ENCODE measurements at regions not wholly inside any gene's neighbourhood (a gene's known extent, or its start where the extent isn't known, plus 50 kb on each side); places are given as distances from the start of the nearest gene placed in this dataset.

DNA sequence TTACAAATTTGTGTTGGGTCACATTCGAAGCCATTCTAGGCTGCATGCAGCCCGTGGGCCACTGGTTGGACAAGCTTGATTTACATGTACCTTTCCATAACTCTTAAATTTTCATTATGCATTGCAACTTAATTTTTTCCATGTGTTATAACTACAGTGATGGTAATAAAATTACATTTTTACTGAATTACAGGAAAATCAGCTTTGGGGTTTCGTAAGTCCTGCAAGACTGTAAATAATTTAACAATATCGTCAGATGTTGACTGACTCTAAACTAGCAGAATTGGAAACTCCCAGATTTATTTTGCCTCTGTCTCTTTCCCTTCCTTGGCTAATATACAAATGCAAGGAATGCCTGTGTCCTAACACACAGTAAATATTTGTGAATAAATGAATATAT is 88.0 kb upstream of the RAPGEF2 start:
- Histone ChIP-seq H3K27me3 (replicated peaks; ENCODE audit: control insufficient read depth, insufficient read depth, low read length) (no peaks in the 10 kb centered on the region), H3K4me3 (ENCODE audit: low read depth, low read length) (no peak overlapping the region), H3K9me3 (no peaks in the 10 kb centered on the region), H3K36me3 (ENCODE audit: control insufficient read depth, insufficient read depth, low read length) (no peaks in the 10 kb centered on the region), H3K4me1 (no peaks in the 10 kb centered on the region; the same call in 1 of the 2 replicates)
- intact Hi-C loops (cut with micrococcal nuclease; ENCODE audit: unreplicated experiment) = loop anchor here (5.0 kb wide), 1 partner anchor 288 kb away; no protein-coding TSS in a partner anchor
- TF ChIP-seq, protein P1, sequence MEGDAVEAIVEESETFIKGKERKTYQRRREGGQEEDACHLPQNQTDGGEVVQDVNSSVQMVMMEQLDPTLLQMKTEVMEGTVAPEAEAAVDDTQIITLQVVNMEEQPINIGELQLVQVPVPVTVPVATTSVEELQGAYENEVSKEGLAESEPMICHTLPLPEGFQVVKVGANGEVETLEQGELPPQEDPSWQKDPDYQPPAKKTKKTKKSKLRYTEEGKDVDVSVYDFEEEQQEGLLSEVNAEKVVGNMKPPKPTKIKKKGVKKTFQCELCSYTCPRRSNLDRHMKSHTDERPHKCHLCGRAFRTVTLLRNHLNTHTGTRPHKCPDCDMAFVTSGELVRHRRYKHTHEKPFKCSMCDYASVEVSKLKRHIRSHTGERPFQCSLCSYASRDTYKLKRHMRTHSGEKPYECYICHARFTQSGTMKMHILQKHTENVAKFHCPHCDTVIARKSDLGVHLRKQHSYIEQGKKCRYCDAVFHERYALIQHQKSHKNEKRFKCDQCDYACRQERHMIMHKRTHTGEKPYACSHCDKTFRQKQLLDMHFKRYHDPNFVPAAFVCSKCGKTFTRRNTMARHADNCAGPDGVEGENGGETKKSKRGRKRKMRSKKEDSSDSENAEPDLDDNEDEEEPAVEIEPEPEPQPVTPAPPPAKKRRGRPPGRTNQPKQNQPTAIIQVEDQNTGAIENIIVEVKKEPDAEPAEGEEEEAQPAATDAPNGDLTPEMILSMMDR (IDR thresholded peaks at IDR 0.05; ENCODE audit: insufficient read depth in 1 of 2, low read depth in 1 of 2, low read length in 1 of 2, severe bottlenecking in 1 of 2, unreplicated experiment in 1 of 2) = no peak
- Mint-ChIP-seq H3K4me1 (ENCODE audit: low read depth, unreplicated experiment) (peaks cover 6% of the 10 kb centered on the region), H3K27me3 (ENCODE audit: insufficient read depth, unreplicated experiment) (no peaks in the 10 kb centered on the region), H3K9me3 (ENCODE audit: unreplicated experiment) (no peaks in the 10 kb centered on the region), H3K4me3 (ENCODE audit: unreplicated experiment) (no peak overlapping the region), H3K27ac (ENCODE audit: unreplicated experiment) (no peak overlapping the region), H3K36me3 (ENCODE audit: insufficient read depth, unreplicated experiment) (no peaks in the 10 kb centered on the region)
- DNase-seq = no peak
- ChIA-PET CTCF (no interaction called here), POLR2A (no interaction called here)
- no TSS peak for BruUV-seq (replicated peaks)

DNA sequence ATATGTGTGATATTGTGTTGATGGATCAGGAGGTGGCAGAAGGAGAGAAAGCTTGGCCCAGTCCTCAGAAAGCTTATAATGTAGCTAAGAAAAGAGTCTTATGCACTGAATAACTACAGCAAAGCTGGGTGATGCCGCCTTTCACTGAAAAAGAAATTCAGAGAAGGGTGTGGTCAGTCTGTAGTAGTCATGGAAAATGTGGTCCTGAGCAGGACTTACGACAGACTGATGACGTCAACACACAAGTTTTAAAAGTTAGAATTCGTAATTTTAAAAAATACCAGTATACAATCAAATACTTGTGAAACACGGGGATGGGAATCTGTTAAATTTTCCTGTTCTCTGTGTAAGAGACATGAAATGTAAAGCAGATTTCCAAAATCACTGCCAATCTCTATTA is 87.0 kb upstream of the RAPGEF2 start:
- no peaks in the 10 kb centered on the region for H3K9me3 Mint-ChIP-seq (ENCODE audit: unreplicated experiment)
- BruUV-seq (replicated peaks) = no TSS peak
- no peak overlapping the region for H3K27ac Mint-ChIP-seq (ENCODE audit: unreplicated experiment)
- Histone ChIP-seq H3K9me3 (no peaks in the 10 kb centered on the region), H3K4me3 (ENCODE audit: low read depth, low read length) (no peak overlapping the region), H3K36me3 (ENCODE audit: control insufficient read depth, insufficient read depth, low read length) (no peaks in the 10 kb centered on the region), H3K27me3 (replicated peaks; ENCODE audit: control insufficient read depth, insufficient read depth, low read length) (no peaks in the 10 kb centered on the region), H3K4me1 (no peaks in the 10 kb centered on the region; the same call in 1 of the 2 replicates)
- H3K4me3 Mint-ChIP-seq (ENCODE audit: unreplicated experiment) = no peak overlapping the region
- TF ChIP-seq, protein P1 (IDR thresholded peaks at IDR 0.05; ENCODE audit: insufficient read depth in 1 of 2, low read depth in 1 of 2, low read length in 1 of 2, severe bottlenecking in 1 of 2, unreplicated experiment in 1 of 2) = no peak
- H3K36me3 Mint-ChIP-seq (ENCODE audit: insufficient read depth, unreplicated experiment) = no peaks in the 10 kb centered on the region
- no peak for DNase-seq
- intact Hi-C loops (cut with micrococcal nuclease; ENCODE audit: unreplicated experiment) = loop anchor here (1.0 to 5.0 kb wide), 2 partner anchors 159 to 289 kb away; no protein-coding TSS in a partner anchor
- peaks cover 2% of the 10 kb centered on the region for H3K4me1 Mint-ChIP-seq (ENCODE audit: low read depth, unreplicated experiment)
- H3K27me3 Mint-ChIP-seq (ENCODE audit: insufficient read depth, unreplicated experiment) = no peaks in the 10 kb centered on the region
- ChIA-PET POLR2A (no interaction called here), CTCF (interaction anchor here (1.3 kb wide), 1 partner anchor 159 kb away, joined by 7 read pairs; no protein-coding TSS in a partner anchor)

DNA sequence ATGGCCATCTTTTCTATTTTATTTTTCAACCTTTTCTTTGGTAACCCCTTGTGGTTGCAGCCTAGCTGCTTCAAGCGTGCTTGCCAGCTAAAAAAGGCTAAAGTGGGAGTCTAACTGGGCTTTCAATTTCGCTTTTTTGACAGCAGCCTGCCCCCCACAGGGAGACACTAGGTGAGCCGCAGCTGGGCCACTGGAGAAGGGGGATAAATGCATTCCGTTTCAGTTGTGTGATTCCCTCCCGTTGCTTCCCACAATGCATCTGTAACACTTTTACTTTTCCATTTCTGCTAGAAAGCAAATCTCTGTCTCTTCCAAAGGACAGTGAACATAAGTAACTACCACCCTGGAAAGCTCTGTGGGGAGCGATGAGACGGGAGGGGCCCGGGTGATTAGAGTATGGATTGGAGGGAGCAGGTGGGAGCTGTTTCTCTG is 86.3 kb upstream of the RAPGEF2 start:
- H3K27me3 ChIP-seq (replicated peaks; ENCODE audit: control insufficient read depth, insufficient read depth, low read length) = no peaks in the 10 kb centered on the region
- H3K4me3 ChIP-seq (ENCODE audit: low read depth, low read length) = no peak overlapping the region
- CTCF ChIA-PET = interaction anchor here (1.3 kb wide), 1 partner anchor 160 kb away, joined by 7 read pairs; no protein-coding TSS in a partner anchor
- Mint-ChIP-seq H3K9me3 (ENCODE audit: unreplicated experiment) (no peaks in the 10 kb centered on the region), H3K36me3 (ENCODE audit: insufficient read depth, unreplicated experiment) (no peaks in the 10 kb centered on the region), H3K27me3 (ENCODE audit: insufficient read depth, unreplicated experiment) (no peaks in the 10 kb centered on the region), H3K4me3 (ENCODE audit: unreplicated experiment) (no peak overlapping the region), H3K27ac (ENCODE audit: unreplicated experiment) (no peak overlapping the region), H3K4me1 (ENCODE audit: low read depth, unreplicated experiment) (no peaks in the 10 kb centered on the region)
- BruUV-seq (replicated peaks) = no TSS peak
- no peaks in the 10 kb centered on the region; the same call in 1 of the 2 replicates for H3K4me1 ChIP-seq
- intact Hi-C loops (cut with micrococcal nuclease; ENCODE audit: unreplicated experiment) = loop anchor here (1.0 to 5.0 kb wide), 2 partner anchors 159 to 289 kb away; no protein-coding TSS in a partner anchor
- peak in 1 of 2 experiments; percentile 30 for DNase-seq
- POLR2A ChIA-PET = no interaction called here
- H3K36me3 ChIP-seq (ENCODE audit: control insufficient read depth, insufficient read depth, low read length) = no peaks in the 10 kb centered on the region
- no peaks in the 10 kb centered on the region for H3K9me3 ChIP-seq
- TF ChIP-seq, protein P1 (IDR thresholded peaks at IDR 0.05; ENCODE audit: insufficient read depth in 1 of 2, low read depth in 1 of 2, low read length in 1 of 2, severe bottlenecking in 1 of 2, unreplicated experiment in 1 of 2) = peak in 1 of 2 experiments; percentile 24

Measured in Caco-2 (cell line).